BJ (cell line): ENCODE measurements at regions not wholly inside any gene's neighbourhood (a gene's known extent, or its start where the extent isn't known, plus 50 kb on each side); places are given as distances from the start of the nearest gene placed in this dataset.
"Not testable (repeated sequence)": the region's sequence is repeated elsewhere in the genome, so short reads cannot be mapped to it uniquely, and the experiment has no call there.

Experiments
- CTCF ChIA-PET: fragments of 350-600 bp; formaldehyde crosslinking; extraction: SDS; loops from one replicate; lab custom pipeline; 2021; ENCODE audit warnings: antibody characterized with exemption, inconsistent platforms; lab: Yijun Ruan, JAX
- POLR2A ChIA-PET: fragments of 300-600 bp; sonication (Branson Sonifier 250); formaldehyde crosslinking; extraction: SDS; loops from one replicate; lab custom pipeline; 2021; ENCODE audit warnings: antibody characterized with exemption; lab: Charles Lee
- DNase-seq: peaks from one replicate; pipeline ENCODE4 v3.0.0-alpha.2; 2011; ENCODE audit warnings: low read depth
- H3K27me3 ChIP-seq: 2 replicates; pipeline ENCODE4 v1.6.0; 2011; ENCODE audit warnings: low read length; ENCODE audit not compliant: control insufficient read depth, insufficient read depth
- H3K36me3 ChIP-seq: 2 replicates; pipeline ENCODE4 v1.5.1; 2011; ENCODE audit warnings: low read length; ENCODE audit not compliant: control insufficient read depth, insufficient read depth
- H3K4me3 ChIP-seq: 2 replicates; pipeline ENCODE4 v1.5.1; 2011; ENCODE audit warnings: low read depth, mild to moderate bottlenecking, control low read depth, low read length
- TF ChIP-seq, protein P1 (sequence below): IDR thresholded peaks from 2 replicates; pipeline ENCODE4 v1.5.1; 2011; ENCODE audit warnings: low read depth, mild to moderate bottlenecking, control low read depth, inconsistent platforms, low read length, moderate library complexity; ENCODE audit not compliant: insufficient read depth

DNA sequence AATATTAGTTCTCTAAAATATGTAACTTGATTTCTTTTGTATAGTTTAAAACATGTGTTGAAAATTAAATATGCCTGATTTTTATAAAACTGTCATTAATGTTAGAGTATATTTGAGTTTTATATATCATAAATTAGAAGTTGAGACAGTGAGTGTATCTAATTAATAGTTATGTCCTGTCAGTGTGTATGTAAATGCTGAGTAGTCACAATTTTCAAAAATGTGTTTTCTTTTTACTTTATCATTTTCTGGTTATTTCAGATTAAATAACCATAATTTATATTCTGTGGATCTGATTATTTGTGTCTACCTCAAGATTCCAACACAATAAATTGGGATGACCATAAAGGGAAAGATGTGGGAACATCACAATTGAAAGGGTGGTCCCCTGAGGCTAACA, 82.7 kb upstream of the CXXC4 start:
- POLR2A ChIA-PET: no interaction called here
- no peak for DNase-seq
- CTCF ChIA-PET: no interaction called here
- no peaks in the 10 kb centered on the region for H3K36me3 ChIP-seq
- H3K27me3 ChIP-seq: no peaks in the 10 kb centered on the region
- H3K4me3 ChIP-seq: no peak overlapping the region
- TF ChIP-seq, protein P1, sequence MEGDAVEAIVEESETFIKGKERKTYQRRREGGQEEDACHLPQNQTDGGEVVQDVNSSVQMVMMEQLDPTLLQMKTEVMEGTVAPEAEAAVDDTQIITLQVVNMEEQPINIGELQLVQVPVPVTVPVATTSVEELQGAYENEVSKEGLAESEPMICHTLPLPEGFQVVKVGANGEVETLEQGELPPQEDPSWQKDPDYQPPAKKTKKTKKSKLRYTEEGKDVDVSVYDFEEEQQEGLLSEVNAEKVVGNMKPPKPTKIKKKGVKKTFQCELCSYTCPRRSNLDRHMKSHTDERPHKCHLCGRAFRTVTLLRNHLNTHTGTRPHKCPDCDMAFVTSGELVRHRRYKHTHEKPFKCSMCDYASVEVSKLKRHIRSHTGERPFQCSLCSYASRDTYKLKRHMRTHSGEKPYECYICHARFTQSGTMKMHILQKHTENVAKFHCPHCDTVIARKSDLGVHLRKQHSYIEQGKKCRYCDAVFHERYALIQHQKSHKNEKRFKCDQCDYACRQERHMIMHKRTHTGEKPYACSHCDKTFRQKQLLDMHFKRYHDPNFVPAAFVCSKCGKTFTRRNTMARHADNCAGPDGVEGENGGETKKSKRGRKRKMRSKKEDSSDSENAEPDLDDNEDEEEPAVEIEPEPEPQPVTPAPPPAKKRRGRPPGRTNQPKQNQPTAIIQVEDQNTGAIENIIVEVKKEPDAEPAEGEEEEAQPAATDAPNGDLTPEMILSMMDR: no peak

DNA sequence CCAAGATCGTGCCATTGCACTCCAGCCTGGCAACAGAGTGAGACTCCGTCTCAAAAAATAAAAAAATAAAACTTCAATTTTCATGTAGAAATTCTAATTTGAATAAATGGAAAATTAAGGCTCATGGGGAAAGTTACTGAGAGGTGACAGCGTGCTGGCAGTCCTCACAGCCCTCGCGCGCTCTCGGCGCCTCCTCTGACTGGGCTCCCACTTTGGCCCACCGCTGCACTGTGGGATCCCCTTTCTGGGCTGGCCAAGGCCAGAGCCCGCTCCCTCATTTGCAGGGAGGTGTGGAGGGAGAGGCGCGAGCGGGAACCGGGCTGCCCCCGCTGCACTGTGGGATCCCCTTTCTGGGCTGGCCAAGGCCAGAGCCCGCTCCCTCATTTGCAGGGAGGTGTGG, 86.8 kb upstream of the CXXC4 start:
- H3K27me3 ChIP-seq, POLR2A ChIA-PET, DNase-seq, H3K36me3 ChIP-seq, H3K4me3 ChIP-seq, CTCF ChIA-PET: not testable (repeated sequence)

DNA sequence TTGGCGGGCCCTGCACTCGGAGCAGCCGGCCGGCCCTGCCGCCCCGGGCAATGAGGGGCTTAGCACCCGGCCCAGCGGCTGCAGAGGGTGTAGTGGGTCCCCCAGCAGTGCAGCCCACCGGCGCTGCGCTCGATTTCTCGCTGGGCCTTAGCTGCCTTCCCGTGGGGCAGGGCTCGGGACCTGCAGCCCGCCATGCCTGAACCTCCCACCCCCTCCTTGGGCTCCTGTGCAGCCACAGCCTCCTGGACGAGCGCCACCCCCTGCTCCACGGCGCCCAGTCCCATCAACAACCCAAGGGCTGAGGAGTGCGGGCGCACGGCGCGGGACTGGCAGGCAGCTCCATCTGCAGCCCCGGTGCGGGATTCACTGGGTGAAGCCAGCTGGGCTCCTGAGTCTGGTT, 87.4 kb upstream of the CXXC4 start:
- H3K27me3 ChIP-seq, DNase-seq, POLR2A ChIA-PET, H3K36me3 ChIP-seq, H3K4me3 ChIP-seq: not testable (repeated sequence)
- CTCF ChIA-PET: interaction anchor here (0.6 kb wide), 1 partner anchor 548 kb away, joined by 3 read pairs; no protein-coding TSS in a partner anchor

DNA sequence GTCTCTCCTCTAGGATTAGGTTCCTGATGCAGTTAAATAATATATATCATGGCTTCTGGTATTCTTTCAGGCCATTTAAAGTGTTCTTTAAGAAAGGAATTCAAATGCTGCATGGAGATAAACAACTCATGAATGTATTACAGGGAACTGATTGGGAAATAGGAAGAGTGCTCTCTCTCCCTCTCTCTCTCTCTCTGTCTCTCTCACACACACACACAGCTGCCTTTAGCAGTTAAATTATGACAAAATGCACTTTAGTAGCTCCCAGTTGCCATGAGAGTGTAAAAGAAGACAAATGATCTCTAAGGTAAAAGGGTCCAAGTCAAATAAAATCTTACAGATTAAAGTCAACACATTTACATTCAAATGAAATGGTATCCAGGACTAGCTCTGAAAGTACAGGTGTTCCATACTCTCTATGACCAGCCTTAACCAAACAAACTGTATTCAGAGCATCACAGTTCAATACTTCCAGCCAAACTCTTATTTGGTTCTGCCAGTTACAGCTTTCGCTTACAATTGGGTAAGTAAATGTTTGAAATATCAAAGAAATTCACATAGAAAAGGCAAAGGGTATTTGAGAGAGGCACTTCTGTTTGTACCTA, 94.7 kb upstream of the CXXC4 start:
- Histone ChIP-seq H3K4me3 (no peak overlapping the region), H3K27me3 (no peaks in the 10 kb centered on the region), H3K36me3 (no peaks in the 10 kb centered on the region)
- TF ChIP-seq, protein P1: no peak
- POLR2A ChIA-PET: no interaction called here
- no peak for DNase-seq
- CTCF ChIA-PET: no interaction called here

DNA sequence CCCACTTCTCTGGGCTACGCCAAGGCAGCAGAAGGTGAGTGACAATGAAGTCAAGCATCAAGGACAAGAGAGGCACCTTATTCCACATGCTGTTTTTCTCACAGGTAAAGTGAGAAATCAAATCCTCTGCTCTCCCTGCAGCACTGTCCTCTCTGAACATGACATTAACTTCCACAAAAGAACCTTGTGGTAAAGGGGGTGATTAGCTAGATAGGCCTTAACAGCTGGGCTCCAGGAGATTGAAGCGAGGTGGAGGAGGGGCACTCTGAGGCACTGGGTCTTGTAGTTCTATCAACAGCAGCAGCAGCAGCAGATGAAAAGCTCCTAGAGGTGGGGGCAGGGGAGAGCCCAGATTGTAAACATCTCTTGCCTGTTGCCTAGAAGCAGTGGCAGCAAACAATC, 96.8 kb upstream of the CXXC4 start:
- H3K4me3 ChIP-seq: no peak overlapping the region
- CTCF ChIA-PET: no interaction called here
- no peaks in the 10 kb centered on the region for H3K27me3 ChIP-seq
- DNase-seq: no peak
- POLR2A ChIA-PET: no interaction called here
- TF ChIP-seq, protein P1: no peak
- no peaks in the 10 kb centered on the region for H3K36me3 ChIP-seq

DNA sequence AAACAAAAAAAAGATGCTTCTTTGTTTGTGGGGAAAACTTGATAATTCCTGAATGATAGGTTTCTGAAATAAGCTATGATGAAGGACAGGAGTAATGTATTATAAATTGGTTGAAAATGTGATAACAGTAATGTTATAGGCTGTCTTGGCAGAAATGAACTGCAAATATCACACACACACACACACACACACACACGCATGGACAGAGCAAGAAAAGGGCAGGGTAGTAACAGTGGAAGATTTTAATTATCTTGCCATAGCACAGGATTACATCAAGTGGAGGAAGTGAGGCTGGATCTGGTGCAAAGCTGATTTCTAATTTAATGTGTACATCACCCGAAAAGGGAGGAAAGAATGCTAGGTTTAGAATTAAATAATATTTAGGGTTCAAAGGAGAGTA, 97.5 kb upstream of the CXXC4 start:
- no peaks in the 10 kb centered on the region for H3K27me3 ChIP-seq
- DNase-seq: no peak
- no peaks in the 10 kb centered on the region for H3K36me3 ChIP-seq
- POLR2A ChIA-PET: no interaction called here
- TF ChIP-seq, protein P1: no peak
- H3K4me3 ChIP-seq: no peak overlapping the region
- CTCF ChIA-PET: interaction anchor here (0.9 kb wide), 1 partner anchor 54 kb away, joined by 3 read pairs; no protein-coding TSS in a partner anchor
